ENCODE measurements at regions not wholly inside any gene's neighbourhood (a gene's known extent, or its start where the extent isn't known, plus 50 kb on each side); places are given as distances from the start of the nearest gene placed in this dataset.
"Not testable (repeated sequence)": the region's sequence is repeated elsewhere in the genome, so short reads cannot be mapped to it uniquely, and the experiment has no call there.

- no peak for DNase-seq (ENCODE audit: low read depth)
These were observed 144.5 kb downstream of the TM2D1 start for GRCh38 chr1:61580417-61580816.

GRCh38 chr1:61579802-61580201 is 145.1 kb downstream of the TM2D1 start:
- no peak for DNase-seq (ENCODE audit: low read depth)

- DNase-seq (ENCODE audit: low read depth): no peak
These were observed 152.9 kb downstream of the TM2D1 start for GRCh38 chr1:61572046-61572445.

- no peak for DNase-seq (ENCODE audit: low read depth)
These were observed 154.8 kb downstream of the TM2D1 start for GRCh38 chr1:61570191-61570590.

GRCh38 chr1:61569303-61569621 is 155.7 kb downstream of the TM2D1 start:
- DNase-seq (ENCODE audit: low read depth): no peak

- no peak for DNase-seq (ENCODE audit: low read depth)
These were observed 156.3 kb downstream of the TM2D1 start for GRCh38 chr1:61568460-61569302.

- no peak for DNase-seq (ENCODE audit: low read depth)
These were observed 158.8 kb downstream of the TM2D1 start for GRCh38 chr1:61566177-61566576.

GRCh38 chr1:61563611-61564010 is 161.3 kb downstream of the TM2D1 start:
- no peak for DNase-seq (ENCODE audit: low read depth)

- DNase-seq (ENCODE audit: low read depth): no peak
These were observed 163.3 kb downstream of the TM2D1 start for GRCh38 chr1:61561666-61562065.

GRCh38 chr1:61560385-61560784 is 164.6 kb downstream of the TM2D1 start:
- DNase-seq (ENCODE audit: low read depth): no peak

- no peak for DNase-seq (ENCODE audit: low read depth)
These were observed 168.3 kb downstream of the TM2D1 start for GRCh38 chr1:61556631-61557030.

- DNase-seq (ENCODE audit: low read depth): no peak
These were observed 172.2 kb downstream of the TM2D1 start for GRCh38 chr1:61552630-61553305.

GRCh38 chr1:61547302-61547701 is 177.6 kb downstream of the TM2D1 start:
- peak; percentile 6 for DNase-seq (ENCODE audit: low read depth)

- DNase-seq (ENCODE audit: low read depth): not testable (repeated sequence)
These were observed 180.1 kb downstream of the TM2D1 start for GRCh38 chr1:61544870-61545269.

- DNase-seq (ENCODE audit: low read depth): not testable (repeated sequence)
These were observed 181.4 kb downstream of the TM2D1 start for GRCh38 chr1:61543498-61543897.

- DNase-seq (ENCODE audit: low read depth): no peak
These were observed 185.1 kb downstream of the TM2D1 start for GRCh38 chr1:61539720-61540462.

GRCh38 chr1:61538228-61538627 is 186.7 kb downstream of the TM2D1 start:
- no peak for DNase-seq (ENCODE audit: low read depth)

GRCh38 chr1:61536174-61537108 is 188.5 kb downstream of the TM2D1 start:
- DNase-seq (ENCODE audit: low read depth): no peak

GRCh38 chr1:61534847-61535246 is 190.1 kb downstream of the TM2D1 start:
- DNase-seq (ENCODE audit: low read depth): no peak

GRCh38 chr1:61533546-61533945 is 191.4 kb downstream of the TM2D1 start:
- DNase-seq (ENCODE audit: low read depth): no peak

GRCh38 chr1:61531716-61532115 is 193.2 kb downstream of the TM2D1 start:
- no peak for DNase-seq (ENCODE audit: low read depth)
